GM23338 (cell line): ENCODE measurements at regions not wholly inside any gene's neighbourhood (a gene's known extent, or its start where the extent isn't known, plus 50 kb on each side); places are given as distances from the start of the nearest gene placed in this dataset.

ENCODE experiments used
- ATAC-seq: fragments of 200-7000 bp; cut with Tn5 transposase; 3 replicates; pipeline ENCODE4 v1.9.1; 2020
- DNase-seq: peaks from one replicate; pipeline ENCODE4 v3.0.0-alpha.2; 2015; ENCODE audit warnings: low spot score
- H2AFZ ChIP-seq: fragments of 200-600 bp; sonication (generic); 2 replicates; pipeline ENCODE4 v1.8.0; 2016; ENCODE audit warnings: antibody characterized with exemption, mild to moderate bottlenecking, moderate library complexity
- H3F3A ChIP-seq: fragments of 200-600 bp; sonication (generic); replicated peaks from 2 replicates; pipeline ENCODE4 v1.8.0; 2017; ENCODE audit warnings: antibody characterized with exemption, mixed run types, low read depth
- H3K27ac ChIP-seq: fragments of 200-600 bp; sonication (generic); 2 replicates; pipeline ENCODE4 v1.6.1; 2016; ENCODE audit warnings: low read depth
- H3K27me3 ChIP-seq: fragments of 200-600 bp; sonication (generic); 2 replicates; pipeline ENCODE4 v1.8.0; 2016; ENCODE audit warnings: mild to moderate bottlenecking, mixed run types, moderate library complexity; ENCODE audit not compliant: insufficient read depth
- H3K36me3 ChIP-seq: fragments of 200-600 bp; sonication (generic); 2 replicates; pipeline ENCODE4 v1.8.0; 2016; ENCODE audit warnings: mild to moderate bottlenecking; ENCODE audit not compliant: insufficient read depth
- H3K4me1 ChIP-seq: fragments of 200-600 bp; sonication (generic); 2 replicates; pipeline ENCODE4 v1.8.0; 2016; ENCODE audit warnings: mild to moderate bottlenecking, moderate library complexity; ENCODE audit not compliant: insufficient read depth
- H3K4me2 ChIP-seq: fragments of 200-600 bp; sonication (generic); 2 replicates; pipeline ENCODE4 v1.7.1; 2017; ENCODE audit warnings: mixed run types
- H3K4me3 ChIP-seq: fragments of 200-600 bp; sonication (generic); 2 replicates; pipeline ENCODE4 v1.6.1; 2016; ENCODE audit warnings: mixed run types
- H3K79me2 ChIP-seq: fragments of 200-600 bp; sonication (generic); replicated peaks from 2 replicates; pipeline ENCODE4 v1.8.0; 2017; ENCODE audit warnings: mild to moderate bottlenecking; ENCODE audit not compliant: insufficient read depth
- H3K9me2 ChIP-seq: fragments of 200-600 bp; sonication (generic); 2 replicates; pipeline ENCODE4 v1.8.0; 2017; ENCODE audit not compliant: insufficient read depth
- H4K20me1 ChIP-seq: fragments of 200-600 bp; sonication (generic); replicated peaks from 2 replicates; pipeline ENCODE4 v1.8.0; 2017; ENCODE audit warnings: mild to moderate bottlenecking; ENCODE audit not compliant: insufficient read depth
- H3K27ac Mint-ChIP-seq: 2 replicates; pipeline ENCODE4 v1.8.0; 2020; ENCODE audit warnings: inconsistent platforms, mild to moderate bottlenecking, moderate library complexity, mixed read lengths
- H3K27me3 Mint-ChIP-seq: 3 replicates; pipeline ENCODE4 v1.8.0; 2022; ENCODE audit warnings: low read depth, mild to moderate bottlenecking, moderate library complexity, mixed read lengths, inconsistent platforms; ENCODE audit not compliant: insufficient read depth, poor library complexity
- H3K36me3 Mint-ChIP-seq: 3 replicates; pipeline ENCODE4 v1.8.0; 2021; ENCODE audit warnings: low read depth, mild to moderate bottlenecking, inconsistent platforms, moderate library complexity, mixed read lengths
- H3K4me1 Mint-ChIP-seq: 3 replicates; pipeline ENCODE4 v1.8.0; 2020; ENCODE audit warnings: mild to moderate bottlenecking, inconsistent platforms, mixed read lengths
- H3K4me3 Mint-ChIP-seq: 3 replicates; pipeline ENCODE4 v1.8.0; 2021; ENCODE audit warnings: moderate library complexity, mild to moderate bottlenecking, inconsistent platforms, mixed read lengths
- H3K9me3 Mint-ChIP-seq: 3 replicates; pipeline ENCODE4 v1.8.0; 2020; ENCODE audit warnings: moderate library complexity, mild to moderate bottlenecking, inconsistent platforms, mixed read lengths
- CREB1 ChIP-seq: fragments of 250-450 bp; sonication (Bioruptor Pico); IDR thresholded peaks from 2 replicates; pipeline ENCODE4 v1.5.0; 2020; ENCODE audit warnings: low read depth, mild to moderate bottlenecking, moderate library complexity
- CTCF ChIP-seq, 2 experiments: fragments of 200-600 bp in 1 of 2; sonication (generic) in 1 of 2; conservative IDR thresholded peaks; 2 replicates each; pipeline versions ENCODE4 v1.5.1 to v1.6.1; 2016 to 2017; ENCODE audit warnings: antibody characterized with exemption in 2 of 2, low read depth in 2 of 2, mild to moderate bottlenecking in 2 of 2, moderate library complexity in 1 of 2
- ETS1 ChIP-seq: IDR thresholded peaks from 2 replicates; pipeline ENCODE4 v1.6.1; 2016; ENCODE audit warnings: antibody characterized with exemption
- EZH2 ChIP-seq: fragments of 200-600 bp; sonication (generic); IDR thresholded peaks from one replicate; pipeline ENCODE4 v1.8.0; 2017; ENCODE audit warnings: antibody characterized with exemption, mild to moderate bottlenecking, low read depth; ENCODE audit not compliant: unreplicated experiment
- JUNB ChIP-seq: IDR thresholded peaks from one replicate; pipeline ENCODE4 v1.6.1; 2016; ENCODE audit warnings: antibody characterized with exemption; ENCODE audit not compliant: unreplicated experiment
- NANOG ChIP-seq: IDR thresholded peaks from 2 replicates; pipeline ENCODE4 v1.6.1; 2016; ENCODE audit warnings: antibody characterized with exemption, borderline replicate concordance
- POLR2AphosphoS5 ChIP-seq: IDR thresholded peaks from 2 replicates; pipeline ENCODE4 v1.6.1; 2016; ENCODE audit warnings: antibody characterized with exemption, low read depth
- REST ChIP-seq: IDR thresholded peaks from one replicate; pipeline ENCODE4 v1.6.1; 2018; ENCODE audit warnings: antibody characterized with exemption; ENCODE audit not compliant: unreplicated experiment
- STAT1 ChIP-seq: IDR thresholded peaks from one replicate; pipeline ENCODE4 v1.6.1; 2016; ENCODE audit warnings: antibody characterized with exemption; ENCODE audit not compliant: unreplicated experiment
- ZNF114 ChIP-seq: fragments of 250-450 bp; sonication (Bioruptor Pico); IDR thresholded peaks from 2 replicates; pipeline ENCODE4 v1.5.0; 2020; ENCODE audit warnings: mild to moderate bottlenecking, moderate library complexity
- ZNF331 ChIP-seq: fragments of 250-450 bp; sonication (Bioruptor Pico); IDR thresholded peaks from 2 replicates; pipeline ENCODE4 v1.5.0; 2020; ENCODE audit warnings: low read depth, mild to moderate bottlenecking, moderate library complexity

- H3K4me1 Mint-ChIP-seq = peaks cover 15% of the 10 kb centered on the region
- DNase-seq = no peak
- no peaks in the 10 kb centered on the region for H3K27me3 Mint-ChIP-seq
- 0 out of 3 replicates have a peak, but pooled peaks cover 5% of the 10 kb centered on the region for H3K9me3 Mint-ChIP-seq
- Histone ChIP-seq H4K20me1 (no peaks in the 10 kb centered on the region), H3K4me1 (no peaks in the 10 kb centered on the region), H3K27me3 (no peaks in the 10 kb centered on the region), H3K27ac (no peak overlapping the region), H3F3A (no peaks in the 10 kb centered on the region), H3K4me2 (no peak overlapping the region), H3K36me3 (no peaks in the 10 kb centered on the region), H2AFZ (no peak overlapping the region), H3K9me2 (no peaks in the 10 kb centered on the region; the same call in 1 of the 2 replicates), H3K79me2 (no peaks in the 10 kb centered on the region), H3K4me3 (no peak overlapping the region)
- no peak overlapping the region for H3K27ac Mint-ChIP-seq
- no peaks in the 10 kb centered on the region for H3K36me3 Mint-ChIP-seq
- ATAC-seq = no peak
- H3K4me3 Mint-ChIP-seq = no peak overlapping the region
- TF ChIP-seq EZH2 (no peak), NANOG (no peak), ETS1 (no peak), ZNF331 (no peak), CREB1 (no peak), ZNF114 (CRISPR knock-in tag) (no peak), JUNB (no peak), POLR2AphosphoS5 (no peak), CTCF (conservative IDR thresholded peaks at IDR 0.05; ENCODE audit: low read depth in 2 of 2) (no peak), REST (no peak), STAT1 (no peak)
These were observed 69.2 kb downstream of the MRPL14 start for GRCh38 chr6:44057931-44058616.
